C4-2B (cell line): ENCODE measurements at regions not wholly inside any gene's neighbourhood (a gene's known extent, or its start where the extent isn't known, plus 50 kb on each side); places are given as distances from the start of the nearest gene placed in this dataset.

Experiments
- CTCF ChIP-seq: fragments of 450-650 bp; conservative IDR thresholded peaks from 2 replicates; pipeline ENCODE4 v1.5.1; 2017; ENCODE audit warnings: mild to moderate bottlenecking
- ZFX ChIP-seq: fragments of 450-650 bp; IDR thresholded peaks from 2 replicates; pipeline ENCODE4 v1.6.1; 2017

DNA sequence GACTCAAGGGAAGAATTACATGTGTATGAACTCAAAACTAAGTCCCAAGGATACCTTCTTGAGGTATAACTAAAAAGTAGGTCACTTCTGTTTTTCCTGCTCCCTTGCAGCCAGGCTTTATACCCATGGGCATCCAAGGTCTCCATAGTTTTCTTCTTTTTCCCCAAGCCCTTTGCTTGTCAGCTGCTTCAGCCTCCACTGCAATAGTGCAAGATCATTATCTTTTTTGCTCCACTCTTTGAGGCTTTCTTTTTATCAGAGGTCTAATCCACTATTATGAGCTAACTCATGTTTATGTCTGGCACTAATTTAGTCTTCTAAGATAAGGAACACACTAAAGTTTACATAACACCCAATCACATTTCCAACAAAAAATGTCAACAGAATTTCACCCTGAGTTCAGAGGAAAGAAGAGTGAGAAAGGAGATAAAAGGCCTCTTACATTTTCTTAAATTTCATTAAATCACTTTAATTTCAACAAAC, 121.2 kb upstream of the LSAMP start:
- no peak for TF ChIP-seq CTCF
- no peak for TF ChIP-seq ZFX
